22Rv1 (cell line): ENCODE measurements at regions not wholly inside any gene's neighbourhood (a gene's known extent, or its start where the extent isn't known, plus 50 kb on each side); places are given as distances from the start of the nearest gene placed in this dataset.

ENCODE experiments used
- CTCF ChIP-seq: fragments of 450-650 bp; IDR thresholded peaks from 2 replicates; pipeline ENCODE4 v1.5.1; 2017; ENCODE audit warnings: mild to moderate bottlenecking
- ZFX ChIP-seq: fragments of 450-650 bp; IDR thresholded peaks from 2 replicates; pipeline ENCODE4 v1.6.1; 2017; ENCODE audit warnings: antibody characterized with exemption, borderline replicate concordance

GRCh38 chr13:69283301-69283700, 824.3 kb upstream of the ATXN8OS start:
- TF ChIP-seq CTCF = no peak
- TF ChIP-seq ZFX = no peak
